Colonic mucosa (tissue), 4 donors: ENCODE measurements at regions not wholly inside any gene's neighbourhood (a gene's known extent, or its start where the extent isn't known, plus 50 kb on each side); places are given as distances from the start of the nearest gene placed in this dataset.
"Not testable (repeated sequence)": the region's sequence is repeated elsewhere in the genome, so short reads cannot be mapped to it uniquely, and the experiment has no call there.

Source experiments
- DNase-seq: peaks from one replicate; pipeline ENCODE4 v3.0.0-alpha.2; 2020
- H3K27ac ChIP-seq: fragments of 200-600 bp; one replicate; pipeline ENCODE4 v1.8.0; 2021
- H3K27me3 ChIP-seq: fragments of 200-600 bp; one replicate; pipeline ENCODE4 v1.8.0; 2021
- H3K36me3 ChIP-seq: fragments of 200-600 bp; one replicate; pipeline ENCODE4 v1.8.0; 2021
- H3K4me1 ChIP-seq: fragments of 200-600 bp; one replicate; pipeline ENCODE4 v1.8.0; 2021; ENCODE audit warnings: mild to moderate bottlenecking
- H3K4me3 ChIP-seq: fragments of 200-600 bp; one replicate; pipeline ENCODE4 v1.8.0; 2021
- H3K9ac ChIP-seq, 2 donors: one replicate each; pipeline ENCODE4 v1.7.0; 2013; ENCODE audit warnings: control low read depth in 2 of 2, low read depth in 2 of 2, low read length in 2 of 2
- H3K9me3 ChIP-seq: fragments of 200-600 bp; one replicate; pipeline ENCODE4 v1.8.0; 2021
- intact Hi-C: fragments of 100-400 bp; cut with DNase I; formaldehyde crosslinking; loops from one replicate; pipeline ENCODE4 v1.14.1; 2022
- TF ChIP-seq, protein P1 (sequence below): fragments of 200-600 bp; IDR thresholded peaks from one replicate; pipeline ENCODE4 v1.8.0; 2022; ENCODE audit warnings: antibody characterized with exemption, mild to moderate bottlenecking
- donor health status: healthy.
- donor health status: DM: no; HTN: no; CAD: no.
- donor health status: DM: no; HTN: no; CAD: no.

DNA sequence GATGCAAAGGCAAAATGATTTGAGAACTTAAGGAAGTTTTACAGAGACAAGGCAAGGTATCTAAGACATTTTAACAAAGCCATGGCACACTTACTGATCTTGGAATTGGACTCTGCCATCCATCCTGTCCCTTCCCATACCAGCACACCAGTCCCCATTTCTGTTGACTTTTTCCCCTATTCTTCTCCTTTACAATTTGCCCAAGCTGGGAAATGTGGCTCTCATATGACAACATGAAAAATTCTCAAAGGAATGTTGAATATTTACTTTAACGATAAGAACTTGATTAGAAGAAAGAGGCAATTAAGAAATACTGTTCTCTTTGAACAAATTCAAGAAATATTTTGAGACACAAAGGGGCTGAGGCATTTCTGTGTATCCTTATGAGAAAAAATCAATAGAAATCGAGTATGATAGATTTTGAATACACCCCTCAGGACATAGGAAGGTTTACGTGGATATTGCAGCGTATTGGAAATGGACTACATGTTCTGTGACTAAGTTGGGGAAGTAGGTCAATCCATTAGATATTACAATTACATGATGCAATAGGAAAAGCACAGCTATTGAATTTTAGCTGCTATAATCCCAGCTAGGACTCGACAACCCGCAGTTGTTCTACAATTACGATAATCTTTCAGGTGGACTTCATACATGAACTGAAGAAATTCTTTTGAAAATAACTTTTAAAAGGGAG is 201.6 kb downstream of the TRIB2 start:
- intact Hi-C loops: no loop called here
- no peaks in the 10 kb centered on the region for H3K4me1 ChIP-seq
- no peak overlapping the region for H3K9ac ChIP-seq
- peak overlapping the region; percentile 8 for H3K27ac ChIP-seq
- no peak for DNase-seq
- no peak overlapping the region for H3K4me3 ChIP-seq
- TF ChIP-seq, protein P1, sequence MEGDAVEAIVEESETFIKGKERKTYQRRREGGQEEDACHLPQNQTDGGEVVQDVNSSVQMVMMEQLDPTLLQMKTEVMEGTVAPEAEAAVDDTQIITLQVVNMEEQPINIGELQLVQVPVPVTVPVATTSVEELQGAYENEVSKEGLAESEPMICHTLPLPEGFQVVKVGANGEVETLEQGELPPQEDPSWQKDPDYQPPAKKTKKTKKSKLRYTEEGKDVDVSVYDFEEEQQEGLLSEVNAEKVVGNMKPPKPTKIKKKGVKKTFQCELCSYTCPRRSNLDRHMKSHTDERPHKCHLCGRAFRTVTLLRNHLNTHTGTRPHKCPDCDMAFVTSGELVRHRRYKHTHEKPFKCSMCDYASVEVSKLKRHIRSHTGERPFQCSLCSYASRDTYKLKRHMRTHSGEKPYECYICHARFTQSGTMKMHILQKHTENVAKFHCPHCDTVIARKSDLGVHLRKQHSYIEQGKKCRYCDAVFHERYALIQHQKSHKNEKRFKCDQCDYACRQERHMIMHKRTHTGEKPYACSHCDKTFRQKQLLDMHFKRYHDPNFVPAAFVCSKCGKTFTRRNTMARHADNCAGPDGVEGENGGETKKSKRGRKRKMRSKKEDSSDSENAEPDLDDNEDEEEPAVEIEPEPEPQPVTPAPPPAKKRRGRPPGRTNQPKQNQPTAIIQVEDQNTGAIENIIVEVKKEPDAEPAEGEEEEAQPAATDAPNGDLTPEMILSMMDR: no peak
- H3K9me3 ChIP-seq: no peaks in the 10 kb centered on the region
- no peaks in the 10 kb centered on the region for H3K27me3 ChIP-seq
- no peaks in the 10 kb centered on the region for H3K36me3 ChIP-seq

DNA sequence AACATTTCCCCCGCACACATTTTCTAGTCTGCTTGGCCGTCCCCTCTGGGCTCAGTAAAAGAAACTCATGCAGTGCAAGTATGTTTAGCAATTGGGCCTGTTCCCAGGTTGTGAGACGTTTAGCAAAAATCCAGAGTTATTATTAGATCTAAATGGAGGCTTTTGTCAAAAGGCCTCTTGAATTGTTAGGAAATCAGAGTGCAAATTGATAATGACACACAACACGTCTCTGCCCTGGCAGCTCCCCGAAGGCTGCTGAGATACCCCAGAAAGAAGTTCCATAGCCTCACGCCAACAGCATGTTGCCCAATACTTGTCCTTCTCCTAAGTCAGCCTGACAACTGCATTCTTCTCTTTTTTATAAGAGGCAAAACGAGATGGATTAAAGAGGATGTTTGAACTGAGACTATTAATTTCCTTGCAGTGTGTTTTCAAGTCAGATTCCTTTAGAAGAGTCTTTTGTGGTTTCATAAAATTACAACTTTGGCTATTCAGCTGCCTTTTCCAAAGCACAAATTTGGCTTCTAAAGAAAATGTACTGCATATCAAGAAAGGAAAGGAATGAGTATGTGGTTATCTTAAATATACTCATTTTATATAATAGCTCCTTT is 202.2 kb downstream of the TRIB2 start:
- Histone ChIP-seq H3K36me3 (no peaks in the 10 kb centered on the region), H3K9me3 (no peaks in the 10 kb centered on the region), H3K9ac (no peak overlapping the region), H3K4me1 (no peaks in the 10 kb centered on the region), H3K4me3 (no peak overlapping the region), H3K27ac (peak overlapping the region; percentile 8), H3K27me3 (no peaks in the 10 kb centered on the region)
- DNase-seq: peak; percentile 21
- intact Hi-C loops: no loop called here
- TF ChIP-seq, protein P1: no peak

DNA sequence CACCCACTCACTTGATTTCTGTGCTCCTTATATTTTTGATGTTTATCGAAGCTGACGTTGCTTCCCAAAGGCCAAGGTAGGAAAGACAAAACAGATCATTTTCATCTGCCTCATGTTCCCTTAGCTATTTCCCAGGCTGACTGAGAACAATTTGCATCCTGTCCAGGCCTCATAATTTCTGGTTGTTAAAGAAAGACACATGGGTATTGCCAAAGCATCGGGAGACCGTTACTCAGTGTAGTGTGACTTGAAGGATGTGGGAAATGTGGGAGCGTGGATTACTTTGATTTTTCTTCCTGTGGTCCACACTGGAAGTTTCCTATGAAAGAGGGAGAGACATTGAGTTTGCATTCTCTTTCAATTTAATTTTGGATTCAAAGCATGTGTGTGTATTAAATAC is 204.6 kb downstream of the TRIB2 start:
- no peaks in the 10 kb centered on the region for H3K4me1 ChIP-seq
- no peak for DNase-seq
- intact Hi-C loops: no loop called here

DNA sequence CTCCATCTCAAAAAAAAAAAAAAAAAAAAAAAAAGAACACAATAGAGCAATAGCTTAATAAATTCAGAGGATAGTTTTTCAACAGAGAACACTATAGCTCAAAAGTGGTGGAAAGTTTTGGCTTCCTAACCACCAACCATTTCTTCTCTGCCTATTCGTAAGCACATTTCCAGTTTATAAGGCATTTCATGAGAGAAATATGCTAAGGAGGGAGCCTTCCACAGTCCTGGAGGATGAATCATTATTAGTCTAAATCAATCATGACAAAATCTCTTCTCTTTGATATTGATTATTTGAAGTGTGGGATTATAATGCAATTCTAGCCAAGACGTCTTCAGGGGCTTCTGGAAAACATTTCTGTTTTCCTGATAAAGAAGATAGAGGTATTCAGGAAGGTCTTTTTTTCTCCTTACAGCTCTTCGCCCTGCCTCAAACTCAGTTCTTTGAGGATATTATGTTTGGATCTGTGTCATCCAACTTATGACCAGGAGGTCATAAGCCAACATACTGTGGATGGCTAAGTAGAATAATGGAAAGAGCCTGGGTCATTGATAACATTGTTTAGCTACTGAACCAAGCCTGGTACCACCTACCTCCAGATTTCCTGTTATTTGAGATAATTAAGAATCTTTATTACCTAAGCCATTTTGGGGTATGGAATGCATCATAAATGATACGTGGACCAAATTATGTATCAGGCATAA is 207.3 kb downstream of the TRIB2 start:
- H3K4me1 ChIP-seq: no peaks in the 10 kb centered on the region
- no peak overlapping the region for H3K27ac ChIP-seq
- no peaks in the 10 kb centered on the region for H3K9me3 ChIP-seq
- no peaks in the 10 kb centered on the region for H3K36me3 ChIP-seq
- DNase-seq: no peak
- H3K4me3 ChIP-seq: no peak overlapping the region
- no peak overlapping the region for H3K9ac ChIP-seq
- no peaks in the 10 kb centered on the region for H3K27me3 ChIP-seq
- intact Hi-C loops: no loop called here
- TF ChIP-seq, protein P1: no peak

More for the DNA sequence above, 204.6 kb downstream of the TRIB2 start:
- no peaks in the 10 kb centered on the region for H3K27me3 ChIP-seq
- H3K27ac ChIP-seq: no peak overlapping the region
- H3K4me3 ChIP-seq: no peak overlapping the region
- H3K9me3 ChIP-seq: no peaks in the 10 kb centered on the region
- H3K9ac ChIP-seq: no peak overlapping the region
- TF ChIP-seq, protein P1: no peak
- H3K36me3 ChIP-seq: no peaks in the 10 kb centered on the region

DNA sequence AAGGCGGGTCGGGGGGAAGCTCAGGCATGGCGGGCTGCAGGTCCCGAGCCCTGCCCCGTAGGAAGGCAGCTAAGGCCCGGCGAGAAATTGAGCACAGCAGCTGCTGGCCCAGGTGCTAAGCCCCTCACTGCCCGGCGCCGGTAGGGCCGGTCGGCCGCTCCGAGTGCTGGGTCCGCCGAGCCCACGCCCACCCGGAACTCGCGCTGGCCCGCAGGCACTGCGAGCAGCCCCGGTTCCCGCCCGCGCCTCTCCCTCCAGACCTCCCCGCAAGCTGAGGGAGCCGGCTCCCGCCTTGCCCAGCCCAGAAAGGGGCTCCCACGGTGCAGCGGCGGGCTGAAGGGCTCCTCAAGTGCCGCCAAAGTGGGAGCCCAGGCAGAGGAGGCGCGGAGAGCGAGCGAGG is 209.9 kb downstream of the TRIB2 start:
- intact Hi-C loops, DNase-seq, H3K27me3 ChIP-seq, H3K9ac ChIP-seq, H3K27ac ChIP-seq, H3K4me1 ChIP-seq, H3K9me3 ChIP-seq, H3K36me3 ChIP-seq, H3K4me3 ChIP-seq: not testable (repeated sequence)
